ENCODE measurements at regions not wholly inside any gene's neighbourhood (a gene's known extent, or its start where the extent isn't known, plus 50 kb on each side); places are given as distances from the start of the nearest gene placed in this dataset.

DNA sequence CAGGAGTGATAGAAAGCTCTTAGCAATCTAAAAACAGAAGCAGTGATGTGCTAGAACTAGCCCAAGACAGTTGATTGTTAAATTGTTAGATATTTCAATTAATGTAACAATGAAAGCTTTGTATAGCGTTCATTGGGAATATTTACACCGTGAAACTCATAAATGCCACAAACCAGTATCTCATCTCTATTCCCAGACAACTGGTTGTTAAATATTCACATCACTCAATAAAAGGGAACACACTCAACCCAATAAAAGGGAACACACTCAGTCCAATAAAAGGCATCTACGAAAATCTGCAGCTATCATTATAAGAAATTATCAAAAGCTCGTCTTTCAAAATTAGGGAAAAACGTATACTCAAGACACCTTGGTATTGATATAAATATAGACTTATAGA lies 270.9 kb downstream of the CYLC2 start:
- TF ChIP-seq POLR2A (IDR thresholded peaks at IDR 0.05) = no peak
- TF ChIP-seq, protein P1, sequence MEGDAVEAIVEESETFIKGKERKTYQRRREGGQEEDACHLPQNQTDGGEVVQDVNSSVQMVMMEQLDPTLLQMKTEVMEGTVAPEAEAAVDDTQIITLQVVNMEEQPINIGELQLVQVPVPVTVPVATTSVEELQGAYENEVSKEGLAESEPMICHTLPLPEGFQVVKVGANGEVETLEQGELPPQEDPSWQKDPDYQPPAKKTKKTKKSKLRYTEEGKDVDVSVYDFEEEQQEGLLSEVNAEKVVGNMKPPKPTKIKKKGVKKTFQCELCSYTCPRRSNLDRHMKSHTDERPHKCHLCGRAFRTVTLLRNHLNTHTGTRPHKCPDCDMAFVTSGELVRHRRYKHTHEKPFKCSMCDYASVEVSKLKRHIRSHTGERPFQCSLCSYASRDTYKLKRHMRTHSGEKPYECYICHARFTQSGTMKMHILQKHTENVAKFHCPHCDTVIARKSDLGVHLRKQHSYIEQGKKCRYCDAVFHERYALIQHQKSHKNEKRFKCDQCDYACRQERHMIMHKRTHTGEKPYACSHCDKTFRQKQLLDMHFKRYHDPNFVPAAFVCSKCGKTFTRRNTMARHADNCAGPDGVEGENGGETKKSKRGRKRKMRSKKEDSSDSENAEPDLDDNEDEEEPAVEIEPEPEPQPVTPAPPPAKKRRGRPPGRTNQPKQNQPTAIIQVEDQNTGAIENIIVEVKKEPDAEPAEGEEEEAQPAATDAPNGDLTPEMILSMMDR (IDR thresholded peaks at IDR 0.05) = no peak

Data from transverse colon (tissue), 3 donors.